H9 (cell line): ENCODE measurements at regions not wholly inside any gene's neighbourhood (a gene's known extent, or its start where the extent isn't known, plus 50 kb on each side); places are given as distances from the start of the nearest gene placed in this dataset.

ENCODE experiments used
- DNase-seq: peaks from one replicate; pipeline ENCODE4 v3.0.0-alpha.2; 2017
- H2AFZ ChIP-seq: one replicate; pipeline ENCODE4 v1.6.1; 2013; ENCODE audit warnings: mild to moderate bottlenecking, low read length, control low read depth, moderate library complexity
- H2AK5ac ChIP-seq: 2 replicates; pipeline ENCODE4 v1.6.1; 2013; ENCODE audit warnings: low read length, control low read depth, mixed read lengths; ENCODE audit not compliant: insufficient read length
- H2BK120ac ChIP-seq: one replicate; pipeline ENCODE4 v1.6.1; 2013; ENCODE audit warnings: low read depth, mild to moderate bottlenecking, low read length, control low read depth, inconsistent platforms; ENCODE audit not compliant: poor library complexity, severe bottlenecking
- H2BK12ac ChIP-seq: 2 replicates; pipeline ENCODE4 v1.6.1; 2013; ENCODE audit warnings: low read length, control low read depth, mixed read lengths, low read depth; ENCODE audit not compliant: insufficient read length
- H2BK15ac ChIP-seq: 2 replicates; pipeline ENCODE4 v1.6.1; 2013; ENCODE audit warnings: low read depth, low read length, control low read depth
- H2BK20ac ChIP-seq: one replicate; pipeline ENCODE4 v1.6.1; 2013; ENCODE audit warnings: low read depth, mild to moderate bottlenecking, low read length, control low read depth, inconsistent platforms; ENCODE audit not compliant: poor library complexity, severe bottlenecking
- H2BK5ac ChIP-seq: 2 replicates; pipeline ENCODE4 v1.6.1; 2013; ENCODE audit warnings: low read length, control low read depth, mixed read lengths; ENCODE audit not compliant: insufficient read length
- H3K14ac ChIP-seq: 2 replicates; pipeline ENCODE4 v1.6.1; 2013; ENCODE audit warnings: low read length, control low read depth; ENCODE audit not compliant: insufficient read depth
- H3K18ac ChIP-seq: 2 replicates; pipeline ENCODE4 v1.6.1; 2013; ENCODE audit warnings: low read depth, mild to moderate bottlenecking, mixed read lengths, low read length, control low read depth; ENCODE audit not compliant: insufficient read length
- H3K23ac ChIP-seq: 2 replicates; pipeline ENCODE4 v1.6.1; 2013; ENCODE audit warnings: low read length, control low read depth, mixed read lengths, low read depth; ENCODE audit not compliant: insufficient read length
- H3K23me2 ChIP-seq: 2 replicates; pipeline ENCODE4 v1.6.1; 2013; ENCODE audit warnings: low read depth, mild to moderate bottlenecking, mixed read lengths, low read length, control low read depth; ENCODE audit not compliant: insufficient read length, poor library complexity, severe bottlenecking
- H3K27ac ChIP-seq: 2 replicates; pipeline ENCODE4 v1.5.1; 2013; ENCODE audit warnings: low read length, control low read depth, mixed read lengths, low read depth; ENCODE audit not compliant: insufficient read length
- H3K27me3 ChIP-seq: 2 replicates; pipeline ENCODE4 v1.6.1; 2013; ENCODE audit warnings: low read length, control low read depth, inconsistent platforms; ENCODE audit not compliant: insufficient read depth
- H3K4ac ChIP-seq: 2 replicates; pipeline ENCODE4 v1.6.1; 2013; ENCODE audit warnings: low read depth, mild to moderate bottlenecking, control low read depth, inconsistent platforms, low read length, moderate library complexity
- H3K4me1 ChIP-seq: 2 replicates; pipeline ENCODE4 v1.6.1; 2013; ENCODE audit warnings: low read length, control low read depth, inconsistent platforms; ENCODE audit not compliant: insufficient read depth
- H3K4me2 ChIP-seq: 2 replicates; pipeline ENCODE4 v1.6.1; 2013; ENCODE audit warnings: low read length, control low read depth, mixed read lengths; ENCODE audit not compliant: insufficient read length, insufficient read depth
- H3K56ac ChIP-seq: 2 replicates; pipeline ENCODE4 v1.6.1; 2013; ENCODE audit warnings: low read depth, mild to moderate bottlenecking, mixed read lengths, low read length, control low read depth; ENCODE audit not compliant: insufficient read length
- H3K79me1 ChIP-seq: 2 replicates; pipeline ENCODE4 v1.6.1; 2013; ENCODE audit warnings: low read depth, mild to moderate bottlenecking, moderate library complexity, low read length, control low read depth, inconsistent platforms; ENCODE audit not compliant: insufficient read depth, poor library complexity, severe bottlenecking
- H3K79me2 ChIP-seq: 2 replicates; pipeline ENCODE4 v1.6.1; 2013; ENCODE audit warnings: low read length, control low read depth, inconsistent platforms; ENCODE audit not compliant: insufficient read depth
- H3K9ac ChIP-seq: 2 replicates; pipeline ENCODE4 v1.6.1; 2013; ENCODE audit warnings: low read length, control low read depth, mixed read lengths; ENCODE audit not compliant: insufficient read length; ENCODE audit errors: extremely low read depth
- H3K9me3 ChIP-seq: one replicate; pipeline ENCODE4 v1.6.1; 2013; ENCODE audit warnings: low read depth, low read length, inconsistent platforms; ENCODE audit not compliant: control insufficient read depth
- H3T11ph ChIP-seq: one replicate; pipeline ENCODE4 v1.6.1; 2013; ENCODE audit warnings: mild to moderate bottlenecking, low read length, control low read depth, inconsistent platforms
- H4K20me1 ChIP-seq: one replicate; pipeline ENCODE4 v1.6.1; 2013; ENCODE audit not compliant: control insufficient read depth, insufficient read length, insufficient read depth
- H4K5ac ChIP-seq: 2 replicates; pipeline ENCODE4 v1.6.1; 2013; ENCODE audit warnings: low read depth, mild to moderate bottlenecking, mixed read lengths, low read length, control low read depth; ENCODE audit not compliant: insufficient read length
- H4K8ac ChIP-seq: replicated peaks from 2 replicates; pipeline ENCODE4 v1.6.1; 2013; ENCODE audit warnings: low read length, control low read depth, mixed read lengths, low read depth; ENCODE audit not compliant: insufficient read length
- H4K91ac ChIP-seq: 2 replicates; pipeline ENCODE4 v1.6.1; 2013; ENCODE audit warnings: low read depth, mild to moderate bottlenecking, moderate library complexity, mixed read lengths, low read length, control low read depth; ENCODE audit not compliant: insufficient read length
- H3K27ac Mint-ChIP-seq, 3 experiments: 2 replicates in 2 of 3; 3 replicates in 1 of 3; pipeline ENCODE4 v1.8.0; 2020 to 2021; ENCODE audit warnings: mixed read lengths in 3 of 3, mild to moderate bottlenecking in 1 of 3, moderate library complexity in 1 of 3
- H3K27me3 Mint-ChIP-seq: 2 replicates; pipeline ENCODE4 v1.8.0; 2021; ENCODE audit warnings: low read depth, mild to moderate bottlenecking, moderate library complexity, mixed read lengths
- H3K36me3 Mint-ChIP-seq, 3 experiments: 2 replicates in 2 of 3; 3 replicates in 1 of 3; pipeline ENCODE4 v1.8.0; 2020 to 2021; ENCODE audit warnings: low read depth in 3 of 3, mixed read lengths in 3 of 3; ENCODE audit not compliant: insufficient read depth in 1 of 3
- H3K4me1 Mint-ChIP-seq, 2 experiments: 2 replicates each; pipeline ENCODE4 v1.8.0; 2020; ENCODE audit warnings: mixed read lengths in 2 of 2
- H3K4me3 Mint-ChIP-seq, 2 experiments: 2 replicates in 1 of 2; 3 replicates in 1 of 2; pipeline ENCODE4 v1.8.0; 2020 to 2021; ENCODE audit warnings: mild to moderate bottlenecking in 2 of 2, mixed read lengths in 2 of 2, moderate library complexity in 1 of 2
- H3K9me3 Mint-ChIP-seq, 2 experiments: 2 replicates in 1 of 2; 3 replicates in 1 of 2; pipeline ENCODE4 v1.8.0; 2020; ENCODE audit warnings: mild to moderate bottlenecking in 2 of 2, mixed read lengths in 2 of 2, moderate library complexity in 1 of 2
- CTCF ChIP-seq: fragments of 200-600 bp; sonication (generic); conservative IDR thresholded peaks from 3 replicates; pipeline ENCODE4 v1.8.0; 2021; ENCODE audit warnings: antibody characterized with exemption, mild to moderate bottlenecking
- WGBS: extraction: QIAGEN DNeasy Blood & Tissue Kit; methylation state at CpG from one replicate; pipeline ENCODE4 v1.1.7; 2013; ENCODE audit warnings: missing lambda C conversion rate, low lambda C conversion rate, mixed read lengths; ENCODE audit not compliant: insufficient read length; ENCODE audit errors: extremely low coverage; 5-methylcytosine and 5-hydroxymethylcytosine counted together

- Histone ChIP-seq H4K5ac (no peak overlapping the region), H2AK5ac (no peak overlapping the region), H3K14ac (no peak overlapping the region), H3K4me2 (no peak overlapping the region), H3K23ac (no peak overlapping the region), H2AFZ (no peak overlapping the region), H4K20me1 (no peaks in the 10 kb centered on the region), H3K56ac (no peak overlapping the region), H4K8ac (no peak overlapping the region), H2BK12ac (no peak overlapping the region), H3K79me1 (no peaks in the 10 kb centered on the region), H3K79me2 (no peaks in the 10 kb centered on the region), H2BK20ac (no peak overlapping the region), H3K18ac (no peak overlapping the region), H3K9ac (no peak overlapping the region), H2BK5ac (no peak overlapping the region), H3K27me3 (no peaks in the 10 kb centered on the region), H3K27ac (no peak overlapping the region), H3K23me2 (no peaks in the 10 kb centered on the region), H2BK120ac (no peak overlapping the region), H3K4me1 (peaks cover 4% of the 10 kb centered on the region; the same call in 1 of the 2 replicates), H2BK15ac (no peak overlapping the region), H3K4ac (no peak overlapping the region), H3K9me3 (peaks cover 6% of the 10 kb centered on the region), H4K91ac (no peak overlapping the region), H3T11ph (no peak overlapping the region)
- no CpG with 5 or more reads among the region's 7 CpGs for WGBS
- no peak for DNase-seq
- Mint-ChIP-seq H3K4me1 (peaks cover 9% of the 10 kb centered on the region in 2 experiments; a peak in 3 of 4 replicates), H3K4me3 (no peak overlapping the region), H3K27me3 (peaks cover 5% of the 10 kb centered on the region; the same call in 1 of the 2 replicates), H3K27ac (no peak overlapping the region), H3K36me3 (peaks cover 0 to 9% (median 6%) of the 10 kb centered on the region in 3 experiments; a peak in 4 of 7 replicates), H3K9me3 (peaks cover 8 to 16% of the 10 kb centered on the region in 2 experiments; a peak in 3 of 5 replicates)
- no peak for TF ChIP-seq CTCF
Observed at GRCh38 chr12:65660836-65661235, 163.4 kb upstream of the HMGA2 start.
